GM12865 (cell line): ENCODE measurements at regions not wholly inside any gene's neighbourhood (a gene's known extent, or its start where the extent isn't known, plus 50 kb on each side); places are given as distances from the start of the nearest gene placed in this dataset.

Experiments used
- DNase-seq: peaks from one replicate; pipeline ENCODE4 v3.0.0; 2010; ENCODE audit warnings: low read depth
- H3K4me3 ChIP-seq: 2 replicates; pipeline ENCODE4 v1.5.1; 2011; ENCODE audit warnings: mild to moderate bottlenecking, low read depth, low read length, control low read depth
- TF ChIP-seq, protein P1 (sequence below): IDR thresholded peaks from 2 replicates; pipeline ENCODE4 v1.5.1; 2011; ENCODE audit warnings: low read length, control low read depth, low read depth, inconsistent platforms; ENCODE audit not compliant: insufficient read depth; ENCODE audit errors: missing control alignments

DNA sequence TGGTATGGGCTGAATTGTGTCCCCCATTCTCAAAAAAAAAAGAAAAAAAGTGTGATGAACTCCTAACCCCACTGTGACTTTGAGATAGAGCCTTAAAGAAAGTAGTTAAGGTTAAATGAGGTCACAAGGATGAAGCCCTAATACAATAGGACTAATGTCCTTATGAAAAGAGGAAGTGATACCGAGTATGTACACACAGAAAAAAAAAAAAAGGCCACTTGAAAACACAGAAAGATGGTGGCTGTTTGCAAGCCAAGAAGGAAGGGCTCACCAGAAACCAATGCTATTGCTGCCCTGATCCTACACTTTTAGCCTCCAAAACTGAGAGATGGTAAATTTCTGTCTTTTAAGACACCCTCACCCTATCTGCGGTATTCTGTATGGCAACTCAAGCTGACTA is 955.6 kb downstream of the PCDH17 start:
- TF ChIP-seq, protein P1, sequence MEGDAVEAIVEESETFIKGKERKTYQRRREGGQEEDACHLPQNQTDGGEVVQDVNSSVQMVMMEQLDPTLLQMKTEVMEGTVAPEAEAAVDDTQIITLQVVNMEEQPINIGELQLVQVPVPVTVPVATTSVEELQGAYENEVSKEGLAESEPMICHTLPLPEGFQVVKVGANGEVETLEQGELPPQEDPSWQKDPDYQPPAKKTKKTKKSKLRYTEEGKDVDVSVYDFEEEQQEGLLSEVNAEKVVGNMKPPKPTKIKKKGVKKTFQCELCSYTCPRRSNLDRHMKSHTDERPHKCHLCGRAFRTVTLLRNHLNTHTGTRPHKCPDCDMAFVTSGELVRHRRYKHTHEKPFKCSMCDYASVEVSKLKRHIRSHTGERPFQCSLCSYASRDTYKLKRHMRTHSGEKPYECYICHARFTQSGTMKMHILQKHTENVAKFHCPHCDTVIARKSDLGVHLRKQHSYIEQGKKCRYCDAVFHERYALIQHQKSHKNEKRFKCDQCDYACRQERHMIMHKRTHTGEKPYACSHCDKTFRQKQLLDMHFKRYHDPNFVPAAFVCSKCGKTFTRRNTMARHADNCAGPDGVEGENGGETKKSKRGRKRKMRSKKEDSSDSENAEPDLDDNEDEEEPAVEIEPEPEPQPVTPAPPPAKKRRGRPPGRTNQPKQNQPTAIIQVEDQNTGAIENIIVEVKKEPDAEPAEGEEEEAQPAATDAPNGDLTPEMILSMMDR, result no peak
- DNase-seq, result peak; percentile 12
- H3K4me3 ChIP-seq, result no peak overlapping the region

DNA sequence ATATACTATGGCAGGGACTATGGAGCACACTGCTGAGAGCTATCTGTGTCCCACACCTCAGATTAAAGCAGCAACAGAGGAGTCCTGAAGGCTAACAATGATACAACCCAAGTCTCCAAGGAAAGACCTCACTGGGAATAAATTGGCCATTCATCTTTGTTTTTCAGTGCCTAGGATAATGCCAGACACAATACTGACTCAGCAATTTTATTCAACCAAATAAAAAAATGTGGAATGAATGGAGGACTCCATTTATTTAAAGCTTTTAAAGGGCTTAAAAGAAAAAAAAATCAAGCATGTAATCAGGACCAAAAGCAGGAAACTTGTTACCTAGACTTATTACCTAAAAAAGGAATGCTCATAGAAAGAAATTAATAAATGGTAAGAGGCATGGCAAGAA is 960.5 kb downstream of the PCDH17 start:
- DNase-seq, result no peak
- H3K4me3 ChIP-seq, result no peak overlapping the region
- TF ChIP-seq, protein P1, result no peak

DNA sequence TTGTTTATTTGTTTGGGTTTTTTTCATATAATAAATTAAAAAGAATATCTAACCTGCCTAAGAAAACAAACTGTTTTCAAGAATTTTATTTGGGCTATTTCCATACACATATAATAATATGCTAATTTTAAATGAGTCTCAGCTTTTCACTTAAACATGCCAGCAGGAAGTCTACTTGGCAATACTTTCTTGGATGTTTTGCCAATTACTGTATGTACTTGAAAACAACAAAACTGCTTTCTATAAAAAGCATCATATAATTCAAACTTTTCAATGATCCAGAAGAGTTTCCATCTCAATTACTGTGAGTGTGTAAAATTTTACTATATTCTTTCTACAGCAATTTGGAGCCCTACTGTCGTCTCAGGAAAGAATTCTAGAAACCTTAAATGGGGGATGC is 961.2 kb downstream of the PCDH17 start:
- no peak overlapping the region for H3K4me3 ChIP-seq
- DNase-seq, result no peak
- TF ChIP-seq, protein P1, result no peak

DNA sequence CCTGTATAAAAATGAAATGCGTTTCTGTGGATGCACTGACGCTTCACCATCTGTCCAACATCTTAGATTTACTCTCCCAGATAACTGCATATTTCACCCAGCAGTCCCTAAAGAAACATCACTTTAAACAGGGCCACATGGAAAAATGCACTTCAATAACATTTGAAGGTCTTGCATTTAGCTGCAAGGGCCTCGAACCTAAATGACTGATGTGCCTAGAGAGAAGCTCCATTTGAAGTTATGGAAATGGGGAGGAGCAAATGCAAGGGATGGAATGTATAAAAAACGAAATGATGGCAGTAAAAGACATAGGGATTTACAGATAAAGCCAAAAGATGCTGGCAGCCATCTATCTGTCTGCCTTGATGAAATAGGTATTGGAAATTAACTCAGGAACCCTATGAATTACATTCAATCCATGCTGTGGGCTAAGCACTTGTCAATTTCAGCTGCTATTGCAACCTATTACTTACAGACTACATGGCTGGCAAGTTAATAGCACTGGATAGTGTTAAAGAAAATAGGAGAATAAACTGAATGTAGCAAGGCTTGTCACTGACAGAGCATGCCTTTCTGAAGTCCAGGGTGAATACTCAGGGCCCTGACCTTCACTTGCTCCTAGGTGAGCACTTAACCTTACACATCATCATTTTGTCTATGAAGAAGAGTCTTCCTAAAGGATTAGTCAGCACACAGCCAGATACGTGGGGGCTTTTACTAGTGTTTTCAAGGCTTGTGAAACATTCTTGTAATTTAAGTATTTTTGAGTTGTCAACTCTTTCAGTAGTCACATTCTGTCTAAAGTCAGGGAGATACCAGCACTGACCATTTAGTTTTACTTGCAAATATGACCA is 963.4 kb downstream of the PCDH17 start:
- TF ChIP-seq, protein P1, result no peak
- no peak for DNase-seq
- H3K4me3 ChIP-seq, result no peak overlapping the region

DNA sequence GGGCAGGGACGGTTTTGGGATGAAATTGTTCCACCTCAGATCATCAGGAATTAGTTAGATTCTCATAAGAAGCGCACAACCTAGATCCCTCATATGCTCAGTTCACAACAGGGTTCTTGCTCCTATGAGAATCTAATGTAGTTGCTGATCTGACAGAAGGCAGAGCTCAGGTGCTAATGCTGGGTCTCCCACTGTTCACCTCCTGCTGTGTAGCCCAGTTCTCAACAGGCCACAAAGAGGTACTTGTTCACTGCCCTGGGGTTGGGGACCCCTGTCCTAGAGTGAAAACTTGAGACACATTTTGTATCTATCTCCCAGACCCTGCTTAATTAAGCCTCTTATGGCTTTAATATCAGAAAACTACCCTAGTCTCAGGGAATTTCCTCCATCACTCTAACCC is 966.0 kb downstream of the PCDH17 start:
- TF ChIP-seq, protein P1, result no peak
- no peak overlapping the region for H3K4me3 ChIP-seq
- DNase-seq, result no peak

DNA sequence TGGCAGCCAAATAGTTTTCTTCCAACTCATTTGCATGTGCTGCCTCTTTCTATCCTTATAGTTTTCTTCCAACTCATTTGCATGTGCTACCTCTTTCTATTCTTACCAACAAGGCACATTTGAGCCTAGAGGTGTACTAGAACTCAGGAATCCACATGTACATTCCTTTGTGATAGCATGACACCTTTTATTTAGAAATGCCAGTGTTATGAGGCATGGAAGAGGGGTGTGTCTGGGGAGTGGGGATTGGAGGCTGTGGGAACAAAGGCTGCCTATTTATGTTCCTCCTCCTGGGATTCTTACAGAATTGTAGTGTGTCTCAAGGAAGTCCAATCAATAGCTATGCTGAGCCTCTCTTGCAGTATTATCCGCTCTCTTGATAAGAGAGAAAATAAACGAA is 966.7 kb downstream of the PCDH17 start:
- TF ChIP-seq, protein P1, result no peak
- no peak for DNase-seq
- no peak overlapping the region for H3K4me3 ChIP-seq

DNA sequence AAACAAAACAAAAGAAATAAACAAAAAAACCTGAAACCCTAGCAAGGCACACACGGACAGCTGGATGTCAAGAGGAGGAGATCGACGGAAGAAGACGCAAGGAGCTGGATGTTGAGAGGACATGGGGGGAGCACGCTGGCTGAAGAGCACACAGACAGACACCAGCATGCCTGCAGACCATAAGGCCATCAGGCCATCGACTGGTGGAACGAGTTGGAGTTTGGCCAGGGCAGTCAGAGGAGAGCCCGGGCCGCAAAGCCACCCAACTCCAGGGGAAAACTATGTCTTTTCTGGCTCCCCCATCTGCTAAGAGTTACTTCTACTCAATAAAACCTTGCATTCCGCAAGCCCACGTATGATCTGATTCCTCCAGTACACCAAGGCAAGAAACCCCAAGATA is 979.6 kb downstream of the PCDH17 start:
- DNase-seq, result no peak
- no peak overlapping the region for H3K4me3 ChIP-seq
- TF ChIP-seq, protein P1, result no peak
